ENCODE measurements at regions not wholly inside any gene's neighbourhood (a gene's known extent, or its start where the extent isn't known, plus 50 kb on each side); places are given as distances from the start of the nearest gene placed in this dataset.
"Not testable (repeated sequence)": the region's sequence is repeated elsewhere in the genome, so short reads cannot be mapped to it uniquely, and the experiment has no call there.

DNA sequence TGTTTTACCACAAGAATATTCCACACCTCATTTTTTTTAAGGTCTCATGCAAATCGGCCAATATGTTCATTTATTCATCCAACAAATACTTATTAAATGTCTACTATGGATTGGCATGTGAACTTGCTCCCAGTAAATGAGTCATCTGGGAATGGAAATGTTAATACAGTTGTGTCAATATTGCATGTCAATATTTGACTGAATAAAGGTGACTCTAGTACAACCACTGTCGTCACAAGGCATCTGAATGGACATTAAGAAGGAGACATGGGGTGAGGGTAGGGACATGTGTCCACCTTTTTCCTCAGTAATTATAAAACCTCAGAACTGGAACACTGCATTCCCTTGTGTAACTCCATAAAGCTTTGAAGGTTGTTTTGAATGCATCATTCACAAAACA is 365.4 kb downstream of the ADCYAP1 start:
- DNase-seq (ENCODE audit: low read depth in 2 of 2): no peak

DNA sequence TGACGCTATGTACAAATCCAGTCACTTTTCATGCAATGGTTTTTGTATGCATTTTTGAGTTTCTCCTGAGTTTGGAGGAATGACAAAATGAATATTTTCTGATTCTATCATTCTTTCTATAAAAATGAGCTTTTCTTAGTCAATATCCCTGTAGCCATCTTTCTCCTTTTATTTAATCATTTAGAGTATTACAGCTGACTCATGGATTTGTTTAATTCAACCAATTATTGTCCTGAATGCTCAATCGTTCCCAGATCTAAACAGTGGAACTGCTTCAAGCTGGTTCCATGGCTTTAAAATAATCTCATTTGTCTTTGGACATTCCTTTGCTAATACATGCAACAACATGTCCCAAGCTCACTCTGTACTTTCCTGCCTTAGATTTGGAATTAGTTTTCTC is 368.8 kb downstream of the ADCYAP1 start:
- DNase-seq (ENCODE audit: low read depth in 2 of 2): no peak

DNA sequence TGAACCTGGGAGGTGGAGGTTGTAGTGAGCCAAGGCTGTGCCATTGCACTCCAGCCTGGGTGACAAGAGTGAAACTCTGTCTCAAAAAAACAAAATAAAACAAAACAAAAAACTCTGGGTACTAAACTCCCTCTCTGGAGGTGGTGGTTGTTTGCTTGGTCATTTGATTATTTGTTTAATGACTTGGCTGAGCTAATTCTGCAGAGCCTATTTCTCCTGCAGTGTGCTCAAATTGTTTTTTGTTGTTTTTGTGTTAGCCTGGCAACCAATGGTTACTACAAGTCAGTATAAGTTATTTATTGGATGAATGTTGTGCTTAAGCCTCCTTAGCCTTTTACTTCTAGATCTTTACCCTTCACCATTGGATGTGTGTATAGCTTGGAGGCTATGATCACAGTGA is 387.5 kb downstream of the ADCYAP1 start:
- DNase-seq (ENCODE audit: low read depth in 2 of 2): no peak

DNA sequence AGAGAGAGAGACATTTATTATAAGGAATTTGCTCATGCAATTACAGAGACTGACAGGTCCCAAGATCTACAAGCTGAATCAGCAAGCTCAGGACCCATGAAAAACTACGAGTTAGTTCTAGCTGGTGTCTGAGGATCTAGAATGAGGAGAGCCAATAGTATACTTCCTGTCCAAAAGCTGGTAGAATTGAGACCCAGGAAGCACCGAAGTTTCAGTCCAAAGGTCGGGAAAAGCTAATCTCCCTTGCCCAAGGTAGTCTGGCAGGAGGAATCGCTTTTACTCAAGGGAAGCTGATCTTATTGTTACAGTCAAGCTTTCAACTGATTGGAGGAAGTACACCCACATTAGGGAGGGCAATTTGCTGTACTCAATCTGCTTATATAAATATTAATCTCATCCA is 389.6 kb downstream of the ADCYAP1 start:
- no peak for DNase-seq (ENCODE audit: low read depth in 2 of 2)

DNA sequence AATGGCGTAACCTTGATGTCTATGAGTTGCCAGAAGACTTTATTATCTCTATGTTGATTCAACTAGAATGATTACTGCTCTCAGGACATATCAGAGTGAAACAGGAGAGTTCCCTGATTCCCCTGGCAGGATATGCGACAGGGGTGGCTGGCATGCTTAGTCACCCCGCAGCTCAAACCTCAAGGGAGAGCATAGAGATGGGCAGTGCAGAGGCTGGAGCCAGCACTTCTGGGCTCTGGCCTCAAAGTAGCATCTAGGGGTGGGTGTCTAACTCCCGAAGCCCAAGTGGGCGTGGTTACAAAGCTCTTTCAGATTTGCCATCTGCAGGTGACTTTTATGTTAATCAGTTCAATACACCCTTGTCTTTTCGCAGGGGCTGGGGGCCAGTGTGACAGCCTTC is 391.6 kb downstream of the ADCYAP1 start:
- no peak for DNase-seq (ENCODE audit: low read depth in 2 of 2)

DNA sequence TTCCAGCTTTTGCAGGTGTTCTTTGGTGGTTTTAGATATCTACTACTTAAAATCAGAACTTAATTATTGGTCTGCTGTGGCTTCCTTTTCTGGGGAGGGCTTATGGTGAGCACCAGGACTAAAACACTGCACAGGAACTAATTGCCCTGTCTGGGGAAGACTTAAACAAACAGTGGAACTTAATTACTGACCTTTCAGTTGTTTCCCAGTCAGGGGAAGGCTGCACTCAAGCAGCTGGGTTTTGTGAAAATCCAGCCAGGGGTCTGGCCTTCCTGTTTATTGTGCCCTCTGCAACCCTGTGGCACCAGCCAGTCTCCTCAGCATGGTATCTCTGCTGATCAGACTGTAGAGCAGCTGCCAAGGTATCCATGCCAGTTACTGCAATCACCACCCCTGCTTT is 398.2 kb downstream of the ADCYAP1 start:
- DNase-seq (ENCODE audit: low read depth in 2 of 2): no peak

DNA sequence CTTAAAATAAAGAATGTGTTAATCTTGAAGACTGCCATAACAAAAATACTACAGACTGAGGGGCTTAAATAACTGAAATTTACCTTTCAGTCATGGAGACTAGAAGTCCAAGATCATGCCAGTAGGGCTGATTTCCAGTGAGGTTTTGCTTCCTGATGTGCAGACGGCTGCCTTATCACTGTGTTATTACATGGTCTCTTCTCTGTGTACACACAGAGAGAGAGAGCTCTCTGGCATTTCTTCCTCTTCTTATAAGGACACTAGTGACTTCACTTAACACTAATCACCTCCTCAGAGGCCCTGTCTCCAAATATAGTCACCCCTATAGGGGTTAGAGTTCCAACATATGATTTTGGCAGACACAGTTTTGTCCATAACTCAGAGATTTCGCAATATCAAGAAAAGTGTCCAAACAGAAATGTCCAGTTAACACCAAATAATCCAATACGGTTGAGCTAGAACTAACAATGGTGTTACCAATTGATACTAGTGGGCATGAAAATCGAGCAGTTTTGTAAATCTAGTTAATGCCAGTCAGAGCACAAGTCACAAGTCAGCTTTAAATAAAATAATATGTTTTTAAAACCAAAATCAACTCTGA is 399.8 kb downstream of the ADCYAP1 start:
- DNase-seq (ENCODE audit: low read depth in 2 of 2): no peak

DNA sequence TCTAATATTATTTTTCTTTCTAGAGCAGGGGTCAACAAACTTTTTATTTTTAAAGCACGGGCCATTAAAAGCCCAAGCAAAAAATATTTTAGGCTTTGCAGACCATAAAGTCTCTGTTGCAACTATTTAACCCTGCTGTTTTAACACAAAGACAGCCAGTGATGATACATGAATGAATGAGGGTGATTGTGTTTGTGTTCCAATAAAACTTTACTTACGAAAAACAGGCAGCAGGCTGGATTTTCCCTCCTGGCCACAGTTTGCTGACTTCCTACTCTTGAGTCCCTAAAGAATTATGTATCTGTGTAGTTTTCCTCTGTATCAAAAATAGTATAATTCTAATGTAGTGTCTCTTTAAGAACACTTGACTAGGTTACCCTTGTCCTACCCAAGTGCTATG is 402.0 kb downstream of the ADCYAP1 start:
- DNase-seq (ENCODE audit: low read depth in 2 of 2): no peak

DNA sequence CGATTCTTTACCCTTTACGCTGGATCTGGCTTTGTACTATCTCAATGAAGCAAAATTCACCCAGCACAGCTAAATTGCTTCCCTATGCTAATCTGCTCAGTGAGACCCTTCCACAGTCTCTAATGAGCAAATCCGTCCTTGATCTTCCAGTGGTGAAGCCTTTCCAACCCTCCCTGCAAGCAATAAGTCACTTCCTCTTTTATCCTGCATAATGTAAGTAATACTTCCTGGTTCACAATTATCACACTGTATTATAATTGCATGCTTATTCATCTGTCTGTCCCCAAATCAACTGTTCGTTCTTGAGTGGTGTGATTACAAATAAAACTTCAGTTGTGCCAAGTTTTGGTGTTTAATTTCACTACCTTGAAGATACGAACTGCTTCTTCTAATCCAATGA is 404.0 kb downstream of the ADCYAP1 start:
- DNase-seq (ENCODE audit: low read depth in 2 of 2): no peak

DNA sequence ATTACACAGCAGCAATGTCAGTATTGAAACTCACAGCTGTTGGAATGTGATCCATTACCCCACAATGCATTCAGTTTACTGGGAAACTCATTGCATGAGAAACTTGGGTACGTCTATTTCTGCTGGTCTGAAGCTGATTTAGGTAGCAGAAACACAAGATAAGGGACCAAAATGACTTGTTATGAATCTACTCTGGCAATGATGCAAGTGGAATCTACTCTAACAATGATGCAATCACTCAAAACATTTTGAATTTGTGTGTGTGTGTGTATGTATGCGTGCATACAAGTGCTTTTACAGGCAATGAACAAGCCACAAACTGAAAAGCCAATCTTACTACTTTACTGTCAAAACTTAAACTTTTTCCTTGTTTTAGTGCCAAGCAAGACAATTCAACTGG is 406.7 kb downstream of the ADCYAP1 start:
- DNase-seq (ENCODE audit: low read depth in 2 of 2): no peak

DNA sequence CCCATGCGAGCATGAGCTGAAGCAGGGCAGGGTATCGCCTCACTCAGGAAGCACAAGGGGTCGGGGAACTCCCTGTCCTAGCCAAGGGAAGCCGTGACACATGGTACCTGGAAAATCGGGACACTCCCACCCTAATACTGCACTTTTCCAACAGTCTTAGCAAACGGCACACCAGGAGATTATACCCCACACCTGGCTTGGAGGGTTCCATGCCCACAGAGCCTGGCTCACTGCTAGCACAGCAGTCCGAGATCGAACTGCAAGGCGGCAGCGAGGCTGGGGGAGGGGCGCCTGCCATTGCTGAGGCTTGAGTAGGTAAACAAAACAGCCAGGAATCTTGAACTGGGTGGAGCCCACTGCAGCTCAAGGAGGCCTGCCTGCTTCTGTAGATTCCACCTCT is 430.7 kb downstream of the ADCYAP1 start:
- not testable (repeated sequence) for DNase-seq (ENCODE audit: low read depth in 2 of 2)

DNA sequence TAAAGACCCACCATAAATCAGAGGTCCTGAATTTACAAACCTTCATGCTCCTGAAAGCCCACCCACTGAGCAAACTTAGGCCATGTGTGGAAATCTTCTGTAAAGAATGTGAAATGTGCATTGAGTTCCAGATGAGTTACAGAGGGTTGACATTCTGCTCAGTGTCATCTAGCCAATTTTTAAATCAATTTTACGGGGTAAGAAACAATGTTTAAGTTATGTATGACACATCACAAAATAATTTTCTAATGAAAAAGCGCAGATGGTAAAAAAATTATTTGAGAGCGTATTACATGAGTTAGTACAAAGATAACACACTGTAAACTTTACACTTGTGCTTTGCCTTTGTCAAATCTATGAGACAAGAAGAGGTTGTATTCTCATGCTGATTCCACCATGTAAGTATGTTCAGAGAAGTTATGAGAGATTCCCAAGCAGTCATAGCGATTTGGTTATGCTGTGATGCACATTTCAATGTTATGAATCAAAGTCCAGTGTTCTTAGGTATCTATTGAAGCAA is 446.3 kb downstream of the ADCYAP1 start:
- DNase-seq (ENCODE audit: low read depth in 2 of 2): no peak

DNA sequence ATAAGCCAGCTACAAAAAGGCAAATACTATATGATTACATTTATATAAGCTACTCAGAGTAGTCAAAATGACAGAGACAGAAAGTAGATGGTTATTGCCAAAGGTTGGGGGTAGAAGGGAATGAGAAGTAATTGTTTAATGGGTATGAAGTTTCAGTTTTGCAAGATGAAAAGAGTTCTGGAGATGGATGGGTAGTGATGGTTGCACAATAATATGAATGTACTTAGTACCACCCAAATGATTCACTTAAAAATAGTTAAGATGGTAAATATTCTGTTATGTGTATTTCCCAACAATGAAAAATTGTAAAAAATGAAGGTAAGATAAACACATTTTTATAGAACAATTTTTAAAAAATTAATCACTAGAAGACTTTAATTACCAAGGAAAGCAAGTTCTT is 448.4 kb downstream of the ADCYAP1 start:
- no peak for DNase-seq (ENCODE audit: low read depth in 2 of 2)

DNA sequence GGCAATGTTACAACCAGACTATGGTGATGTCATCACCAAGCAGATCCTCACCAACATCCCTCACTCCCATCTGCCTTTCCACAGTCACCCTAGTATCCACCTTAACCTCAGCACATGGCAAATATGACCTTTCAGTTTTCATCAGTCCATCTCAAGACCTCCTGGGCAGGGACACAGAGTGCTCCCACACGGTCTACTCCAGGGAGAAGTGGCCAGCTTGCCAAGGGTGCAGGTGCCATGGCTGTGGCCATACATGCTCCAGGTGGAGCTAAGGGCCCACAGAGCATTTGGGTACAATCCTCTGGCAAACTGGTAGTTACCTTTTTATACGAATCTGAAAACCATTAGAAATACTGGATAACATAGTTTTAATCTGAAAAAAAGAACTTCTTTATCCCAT is 453.1 kb downstream of the ADCYAP1 start:
- no peak for DNase-seq (ENCODE audit: low read depth in 2 of 2)

DNA sequence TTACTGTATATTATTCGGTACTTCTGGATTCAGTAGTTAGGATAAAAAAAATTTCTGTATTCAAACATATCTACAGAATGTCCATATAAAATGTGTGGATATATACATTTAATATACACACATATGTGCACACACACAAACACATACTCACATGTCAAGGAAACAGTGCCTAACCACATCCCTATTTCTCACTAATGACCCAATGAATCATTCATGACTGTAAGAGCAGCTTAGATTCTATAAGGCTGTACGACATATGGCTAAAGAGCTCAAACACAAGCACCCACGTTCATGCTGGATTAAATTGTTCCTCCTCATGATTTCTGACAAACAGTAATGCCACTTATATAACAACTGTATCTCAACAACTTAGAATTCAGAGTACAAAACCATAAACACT is 457.3 kb downstream of the ADCYAP1 start:
- no peak for DNase-seq (ENCODE audit: low read depth in 2 of 2)

DNA sequence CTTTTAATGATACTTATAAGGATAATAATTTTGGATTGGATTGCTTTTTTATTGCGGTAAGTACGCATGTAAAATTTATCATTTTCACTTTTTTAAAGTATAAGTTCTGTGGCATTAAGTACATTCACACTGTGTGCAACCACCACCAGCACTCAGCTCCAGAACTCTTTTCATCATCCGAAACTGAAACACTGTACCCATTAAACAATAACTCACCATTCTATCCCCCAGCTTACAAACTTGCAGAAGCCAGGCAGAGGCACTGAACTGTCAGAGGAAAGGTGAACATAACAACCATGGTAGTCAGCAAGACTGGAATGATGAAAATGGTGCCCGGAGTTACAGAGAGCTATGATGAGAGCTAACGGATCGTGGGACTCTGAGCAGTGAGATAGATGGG is 465.9 kb downstream of the ADCYAP1 start:
- DNase-seq (ENCODE audit: low read depth in 2 of 2): no peak

DNA sequence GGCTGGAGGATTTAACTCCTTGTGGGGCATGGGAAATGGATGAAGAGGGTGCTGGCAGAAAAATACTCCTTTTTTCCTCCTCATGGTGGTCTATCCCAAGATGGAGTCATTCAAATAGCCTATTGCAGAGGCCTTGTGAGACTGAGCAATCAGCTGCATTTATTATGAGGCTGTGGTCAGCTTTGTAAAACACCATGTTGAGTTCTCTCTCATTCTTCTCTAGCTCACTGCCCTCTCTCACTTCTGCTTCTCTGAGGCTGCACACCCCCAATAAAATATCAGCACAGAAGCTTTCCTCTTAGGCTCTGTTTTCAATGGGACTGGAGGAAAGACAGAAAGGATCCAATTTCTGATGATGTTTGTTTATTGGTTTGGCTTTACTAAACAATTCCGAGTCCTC is 467.1 kb downstream of the ADCYAP1 start:
- no peak for DNase-seq (ENCODE audit: low read depth in 2 of 2)

DNA sequence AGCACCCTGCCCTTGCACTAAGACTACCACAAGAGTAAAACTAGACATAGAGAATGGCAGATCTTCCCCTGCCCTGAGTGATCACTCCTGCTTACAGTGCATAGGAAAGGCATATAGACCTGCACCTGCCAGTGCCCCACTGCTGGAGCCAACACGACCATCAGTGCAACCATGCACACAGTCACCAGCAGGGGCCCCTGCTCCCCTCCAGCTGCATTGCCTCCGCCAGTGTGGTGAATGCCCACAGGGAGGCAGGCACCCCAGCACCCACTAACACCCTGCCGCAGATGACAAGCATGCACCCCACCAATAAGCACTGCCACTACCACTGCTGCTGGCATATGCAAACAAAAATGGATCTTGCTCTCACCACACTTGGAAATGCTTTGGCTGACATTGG is 478.8 kb downstream of the ADCYAP1 start:
- DNase-seq (ENCODE audit: low read depth in 2 of 2): no peak

DNA sequence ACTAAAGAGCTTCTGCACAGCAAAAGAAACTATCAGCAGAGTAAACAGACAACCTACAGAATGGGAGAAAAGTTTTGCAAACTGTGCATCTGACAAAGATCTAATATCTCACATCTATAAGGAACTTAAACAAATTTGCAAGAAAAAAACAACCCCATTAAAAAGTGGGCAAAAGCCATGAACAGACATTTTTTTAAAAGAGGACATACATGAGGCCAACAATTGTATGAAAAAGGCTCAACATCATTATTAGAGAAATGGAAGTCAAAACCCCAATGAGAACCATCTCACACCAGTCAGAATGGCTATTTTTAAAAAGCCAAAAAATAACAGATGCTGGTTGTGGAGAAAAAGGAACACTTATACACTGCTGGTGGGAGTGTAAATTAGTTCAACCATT is 483.8 kb downstream of the ADCYAP1 start:
- DNase-seq (ENCODE audit: low read depth in 2 of 2): not testable (repeated sequence)

DNA sequence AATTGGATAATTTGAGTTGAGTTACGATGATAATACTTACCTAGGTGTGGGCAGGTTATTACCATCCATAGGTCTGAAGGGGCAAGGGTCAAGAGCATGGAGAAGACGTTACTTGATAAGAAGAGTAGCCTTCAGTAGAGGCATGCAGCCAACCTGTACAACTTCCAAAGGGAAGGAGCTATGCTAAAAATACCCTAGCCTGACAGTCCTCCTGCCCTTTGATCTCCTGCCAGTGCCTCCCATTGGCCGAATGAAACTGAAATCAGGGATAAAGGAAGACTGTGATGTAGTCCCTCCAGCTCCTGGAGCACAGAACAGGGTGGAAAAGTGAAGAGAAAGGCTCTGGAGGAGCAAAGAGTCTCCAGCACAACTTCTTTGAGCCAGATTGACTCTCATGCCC is 487.4 kb downstream of the ADCYAP1 start:
- no peak for DNase-seq (ENCODE audit: low read depth in 2 of 2)

DNA sequence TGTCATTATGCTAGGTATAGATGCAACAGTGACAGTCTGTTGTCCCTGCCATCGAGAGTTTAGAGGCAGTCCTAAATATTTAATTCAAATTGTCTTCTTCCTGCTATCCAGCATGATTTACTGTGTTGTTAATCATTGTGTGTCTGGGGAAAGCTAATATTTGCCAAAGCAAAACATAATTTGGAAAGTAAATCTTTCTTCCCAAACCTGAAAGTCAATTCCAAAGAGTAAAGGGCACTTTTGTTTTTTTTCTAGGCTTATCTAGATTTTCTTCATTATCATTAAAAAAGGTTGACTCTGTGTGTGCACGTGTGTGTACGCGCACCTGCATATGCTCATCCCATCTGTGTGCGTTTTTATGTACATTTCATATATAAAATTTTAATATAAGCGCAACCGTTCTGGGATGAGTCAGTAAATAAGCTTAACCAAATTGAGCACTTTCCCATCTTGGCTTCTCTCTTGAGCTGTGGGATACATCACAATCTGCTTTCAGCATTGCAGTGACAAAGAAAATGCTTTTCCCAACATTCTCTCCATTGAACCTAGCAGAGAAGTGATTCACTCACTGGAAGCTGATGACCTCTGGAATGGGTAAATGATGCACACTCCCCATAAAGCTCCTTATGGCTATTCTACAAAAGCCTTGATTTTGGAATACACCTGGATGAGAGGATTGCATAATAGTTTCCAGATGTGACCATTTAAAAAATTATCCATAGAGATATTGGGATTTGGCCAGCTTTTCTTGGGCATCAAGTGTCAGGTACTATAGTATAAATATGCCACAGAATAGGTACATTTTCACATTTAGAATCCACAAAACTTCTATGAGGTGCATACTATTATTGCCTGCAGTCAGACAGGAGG is 488.4 kb downstream of the ADCYAP1 start:
- DNase-seq (ENCODE audit: low read depth in 2 of 2): no peak

DNA sequence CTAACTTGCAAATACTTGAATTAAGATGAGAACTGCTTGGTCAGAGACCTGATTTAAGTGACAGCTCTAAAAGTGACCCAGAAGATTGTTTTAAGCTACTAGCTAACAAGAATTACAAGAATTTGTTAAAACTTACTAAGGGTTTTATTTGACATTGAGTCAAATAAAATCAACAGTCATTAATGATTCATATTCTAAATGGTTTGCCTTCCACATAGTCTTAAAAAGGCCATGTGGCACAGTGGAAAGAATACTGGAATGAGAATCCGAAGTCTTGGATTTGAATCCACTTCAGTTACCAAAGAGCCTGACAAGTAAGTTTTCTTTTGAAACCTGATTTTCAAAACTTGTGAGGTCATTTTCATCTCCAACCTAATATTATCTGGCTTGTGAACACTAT is 489.3 kb downstream of the ADCYAP1 start:
- no peak for DNase-seq (ENCODE audit: low read depth in 2 of 2)

DNA sequence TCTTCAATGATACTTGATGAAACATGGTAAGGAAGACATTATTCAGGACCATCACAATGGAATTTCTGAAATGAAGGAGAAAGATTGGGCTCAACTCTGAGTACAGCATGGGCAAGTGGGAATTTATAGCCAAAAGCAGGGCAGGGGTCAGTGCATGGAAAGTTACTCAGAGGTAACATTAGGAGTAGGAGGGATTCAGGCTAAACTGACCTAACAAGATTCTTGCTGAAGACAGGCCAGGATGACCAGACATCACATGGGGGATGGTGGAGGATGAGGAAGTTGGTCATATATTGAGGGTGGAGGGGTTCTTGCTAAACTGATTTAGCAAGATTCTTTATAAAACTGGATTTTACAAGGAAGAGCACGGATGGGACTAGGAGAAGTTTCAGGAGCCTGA is 489.8 kb downstream of the ADCYAP1 start:
- no peak for DNase-seq (ENCODE audit: low read depth in 2 of 2)

Data from dermis microvascular lymphatic vessel endothelial cell (primary cell).